Dendritic cell treated with granulocyte-macrophage colony-stimulating factor and Interleukin-4, amounts not matched to agents 40 ng/mL and 50 ng/mL, for 4 days (primary cell): ENCODE measurements at regions not wholly inside any gene's neighbourhood (a gene's known extent, or its start where the extent isn't known, plus 50 kb on each side); places are given as distances from the start of the nearest gene placed in this dataset.

Source experiments
- H3K27ac Mint-ChIP-seq: one replicate; pipeline ENCODE4 v1.8.0; 2022; ENCODE audit warnings: mild to moderate bottlenecking, mixed read lengths
- H3K27me3 Mint-ChIP-seq: one replicate; pipeline ENCODE4 v1.8.0; 2022; ENCODE audit warnings: mild to moderate bottlenecking, mixed read lengths
- H3K36me3 Mint-ChIP-seq: one replicate; pipeline ENCODE4 v1.8.0; 2022; ENCODE audit warnings: low read depth, mixed read lengths
- H3K4me1 Mint-ChIP-seq: one replicate; pipeline ENCODE4 v1.8.0; 2022; ENCODE audit warnings: low read depth, mixed read lengths
- H3K4me3 Mint-ChIP-seq: one replicate; pipeline ENCODE4 v1.8.0; 2022; ENCODE audit warnings: mild to moderate bottlenecking, moderate library complexity, mixed read lengths
- H3K9me3 Mint-ChIP-seq: one replicate; pipeline ENCODE4 v1.8.0; 2022; ENCODE audit warnings: mixed read lengths
- intact Hi-C: fragments of 100-400 bp; cut with micrococcal nuclease; formaldehyde crosslinking; loops from one replicate; pipeline ENCODE4 v1.15.0; 2022

DNA sequence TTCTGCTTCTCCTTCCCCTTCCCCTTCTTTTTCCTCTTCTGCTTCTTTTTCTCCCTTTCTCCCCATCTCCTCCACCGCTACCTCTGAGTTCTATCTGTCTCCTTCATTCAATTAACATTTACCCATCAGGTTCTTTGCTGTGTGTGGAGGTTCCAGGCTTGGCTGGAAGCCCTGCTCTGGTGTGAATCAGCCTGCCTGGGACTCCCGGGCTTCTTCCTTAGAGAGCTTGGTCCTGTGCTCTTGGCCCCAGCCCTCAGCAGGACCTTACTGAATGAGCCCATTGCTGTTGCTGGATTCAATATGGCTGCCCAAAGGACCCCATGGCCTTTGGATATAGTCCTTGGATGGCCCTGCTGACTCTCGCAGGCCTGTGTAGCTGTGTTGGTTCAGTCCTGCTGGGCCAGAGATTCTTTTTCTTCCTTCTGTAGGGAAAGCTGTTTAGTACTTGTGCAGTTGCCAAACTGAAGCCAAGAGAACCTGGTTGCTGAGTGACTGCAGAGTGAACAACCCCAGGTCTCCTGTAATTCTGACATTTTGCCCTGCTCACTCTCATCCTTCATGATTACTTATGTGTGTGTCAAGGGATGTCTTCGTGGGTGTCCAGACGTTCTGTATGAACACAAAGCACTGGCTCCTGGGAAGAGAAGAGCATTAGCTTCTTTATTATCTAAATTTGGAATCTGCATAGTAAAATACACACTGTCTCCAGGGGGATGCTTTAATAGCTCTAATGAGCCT, 81.0 kb upstream of the ZBED5 start:
- Mint-ChIP-seq H3K36me3 (no peaks in the 10 kb centered on the region), H3K27me3 (peaks cover 8% of the 10 kb centered on the region), H3K9me3 (no peaks in the 10 kb centered on the region), H3K4me1 (peaks cover 49% of the 10 kb centered on the region), H3K4me3 (no peak overlapping the region), H3K27ac (peak overlapping the region; percentile 24)
- intact Hi-C loops: no loop called here

DNA sequence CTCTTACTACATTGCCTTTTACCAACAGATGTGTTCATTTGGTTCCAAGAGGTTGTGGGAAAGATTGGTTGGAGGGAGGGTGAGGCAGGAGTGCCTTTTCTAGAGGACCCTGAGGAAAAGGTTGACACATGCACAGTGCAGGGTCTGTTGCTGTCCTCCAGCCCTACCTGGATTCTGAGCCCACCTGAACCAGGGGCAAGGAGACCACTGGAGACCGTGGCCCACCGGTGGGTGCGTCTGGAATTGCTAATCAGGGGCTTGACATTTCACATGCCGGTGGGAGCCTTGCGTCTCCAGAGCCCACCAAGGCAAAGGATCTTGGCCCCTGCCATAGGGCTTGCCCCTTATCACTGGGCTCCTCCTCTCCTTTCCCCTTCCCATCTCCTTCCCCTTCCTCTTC, 80.4 kb upstream of the ZBED5 start:
- Mint-ChIP-seq H3K27me3 (peaks cover 11% of the 10 kb centered on the region), H3K4me3 (no peak overlapping the region), H3K27ac (peak overlapping the region; percentile 24), H3K9me3 (no peaks in the 10 kb centered on the region), H3K36me3 (no peaks in the 10 kb centered on the region), H3K4me1 (peaks cover 55% of the 10 kb centered on the region)
- intact Hi-C loops: no loop called here

DNA sequence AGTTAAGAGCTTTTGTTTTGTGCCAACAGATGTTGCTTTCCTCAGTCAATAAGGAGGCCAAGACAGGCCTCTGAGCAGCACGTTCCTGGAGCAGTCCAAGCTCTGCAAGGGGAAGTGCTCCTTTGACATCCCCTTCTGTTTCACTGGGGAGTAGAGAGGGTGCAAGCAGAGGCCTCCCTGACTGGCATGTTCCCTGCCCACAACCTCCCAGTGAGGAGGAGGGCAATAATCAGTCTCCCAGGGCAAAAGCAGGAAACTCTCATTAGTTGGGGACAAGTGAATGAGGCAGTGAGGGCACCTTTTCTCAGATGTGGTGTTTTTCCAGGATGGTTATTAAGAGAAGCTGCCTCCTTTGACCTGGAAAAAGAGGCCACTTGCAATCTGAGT, 79.5 kb upstream of the ZBED5 start:
- intact Hi-C loops: no loop called here
- H3K36me3 Mint-ChIP-seq: no peaks in the 10 kb centered on the region
- H3K27me3 Mint-ChIP-seq: peaks cover 11% of the 10 kb centered on the region
- peak overlapping the region; percentile 43 for H3K27ac Mint-ChIP-seq
- H3K9me3 Mint-ChIP-seq: no peaks in the 10 kb centered on the region
- H3K4me1 Mint-ChIP-seq: peaks cover 52% of the 10 kb centered on the region
- no peak overlapping the region for H3K4me3 Mint-ChIP-seq

DNA sequence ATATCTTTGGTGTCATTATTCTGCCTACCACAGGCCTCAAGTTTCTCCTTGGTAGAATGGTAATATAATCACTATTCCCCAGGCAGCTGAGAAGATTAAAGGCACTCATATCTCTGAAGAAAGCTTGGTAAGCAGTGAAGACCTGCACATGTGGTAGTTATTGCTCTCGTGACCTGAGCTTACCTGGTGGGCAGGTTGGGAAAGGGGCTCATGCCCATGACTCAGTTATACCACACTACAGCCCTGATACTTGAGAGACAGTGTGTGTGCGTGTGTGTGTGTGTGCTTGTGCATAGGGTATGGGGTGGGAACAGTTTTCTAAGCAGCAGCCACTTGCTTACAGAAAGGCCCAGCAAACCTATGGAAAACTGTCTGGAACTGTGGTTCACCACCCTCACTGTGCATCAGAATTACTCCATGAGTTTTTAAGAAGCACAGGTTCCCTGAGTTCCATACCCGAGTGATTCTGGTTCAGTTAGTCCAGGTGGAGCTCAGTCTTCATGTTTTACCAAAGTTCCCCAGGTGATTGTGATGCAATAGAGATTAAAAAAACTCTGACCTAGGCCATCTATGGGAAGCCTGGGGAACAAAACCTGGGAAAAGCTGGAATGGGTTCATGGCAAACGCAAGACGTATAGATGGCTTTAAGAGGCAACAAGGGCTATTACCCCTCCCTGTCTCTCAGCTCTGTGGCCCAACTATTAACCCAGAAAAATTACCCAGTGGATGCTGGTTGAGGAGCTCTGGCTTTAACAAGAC, 79.0 kb upstream of the ZBED5 start:
- Mint-ChIP-seq H3K4me3 (no peak overlapping the region), H3K36me3 (peaks cover under 1% of the 10 kb centered on the region), H3K27me3 (peaks cover 11% of the 10 kb centered on the region), H3K9me3 (no peaks in the 10 kb centered on the region), H3K27ac (peak overlapping the region; percentile 43), H3K4me1 (peaks cover 57% of the 10 kb centered on the region)
- intact Hi-C loops: no loop called here

DNA sequence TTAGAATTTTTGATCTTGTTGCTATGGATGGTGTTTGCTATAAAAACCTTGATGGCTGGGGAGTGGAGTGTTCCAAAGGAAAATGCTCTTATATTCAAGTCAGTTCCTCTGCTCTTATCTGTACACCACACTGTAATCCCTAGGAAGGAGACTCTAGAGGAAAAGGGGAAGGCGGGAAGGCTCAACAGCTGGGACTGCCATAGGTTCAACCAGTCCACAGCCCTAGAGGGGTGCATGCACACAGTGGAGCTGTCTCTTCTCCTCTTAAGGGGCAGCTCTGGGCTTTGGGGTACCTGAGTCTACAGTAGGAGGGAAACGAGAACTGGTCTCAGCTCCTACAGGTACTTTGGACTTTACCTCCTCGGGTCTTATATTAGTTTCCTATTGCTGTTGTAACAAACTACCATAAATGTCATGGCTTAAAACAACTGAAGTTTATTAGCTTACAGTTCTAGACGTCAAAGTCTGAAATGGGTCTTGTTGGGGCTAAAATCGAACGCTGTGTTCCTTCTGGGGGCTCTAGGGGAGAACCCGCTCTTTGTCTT, 77.2 kb upstream of the ZBED5 start:
- H3K27me3 Mint-ChIP-seq: peaks cover 14% of the 10 kb centered on the region
- H3K27ac Mint-ChIP-seq: peak overlapping the region; percentile 72
- H3K9me3 Mint-ChIP-seq: no peaks in the 10 kb centered on the region
- peaks cover 9% of the 10 kb centered on the region for H3K36me3 Mint-ChIP-seq
- H3K4me1 Mint-ChIP-seq: peaks cover 63% of the 10 kb centered on the region
- no peak overlapping the region for H3K4me3 Mint-ChIP-seq
- intact Hi-C loops: loop anchor here (2.0 kb wide), 1 partner anchor 852 kb away; no protein-coding TSS in a partner anchor

DNA sequence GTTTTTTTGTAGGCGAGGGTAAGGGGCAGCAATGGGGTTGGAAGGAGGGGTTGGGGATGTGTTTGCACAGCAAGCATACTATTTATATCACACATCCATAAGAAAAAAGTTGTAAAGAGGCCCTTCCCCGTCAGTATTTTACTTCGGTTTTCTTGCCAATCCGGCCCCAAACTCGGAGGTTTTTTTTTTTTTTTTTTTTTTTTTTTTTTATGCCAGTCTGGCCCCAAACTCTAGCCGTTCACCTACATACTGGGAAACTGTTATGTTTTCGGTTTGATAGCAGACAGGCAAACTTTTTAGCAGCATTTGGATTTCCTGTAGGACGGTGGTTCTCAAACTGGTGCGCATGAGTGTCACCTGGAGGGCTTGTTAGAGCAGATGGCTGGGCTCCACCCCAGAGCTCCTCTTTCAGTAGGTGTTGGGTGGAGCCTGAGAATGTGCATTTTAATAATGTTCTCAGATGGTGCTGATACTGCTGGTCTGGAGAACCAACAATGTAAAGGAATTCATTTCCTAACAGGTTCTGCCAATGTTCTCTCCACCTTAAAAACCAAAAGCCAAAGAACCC, 76.5 kb upstream of the ZBED5 start:
- intact Hi-C loops: loop anchor here (2.0 to 5.0 kb wide), 5 partner anchors 43 to 852 kb away; no protein-coding TSS in a partner anchor
- Mint-ChIP-seq H3K9me3 (no peaks in the 10 kb centered on the region), H3K36me3 (peaks cover 9% of the 10 kb centered on the region), H3K4me3 (peak overlapping the region; percentile 60), H3K27ac (peak overlapping the region; percentile 72), H3K4me1 (peaks cover 63% of the 10 kb centered on the region), H3K27me3 (peaks cover 20% of the 10 kb centered on the region)

DNA sequence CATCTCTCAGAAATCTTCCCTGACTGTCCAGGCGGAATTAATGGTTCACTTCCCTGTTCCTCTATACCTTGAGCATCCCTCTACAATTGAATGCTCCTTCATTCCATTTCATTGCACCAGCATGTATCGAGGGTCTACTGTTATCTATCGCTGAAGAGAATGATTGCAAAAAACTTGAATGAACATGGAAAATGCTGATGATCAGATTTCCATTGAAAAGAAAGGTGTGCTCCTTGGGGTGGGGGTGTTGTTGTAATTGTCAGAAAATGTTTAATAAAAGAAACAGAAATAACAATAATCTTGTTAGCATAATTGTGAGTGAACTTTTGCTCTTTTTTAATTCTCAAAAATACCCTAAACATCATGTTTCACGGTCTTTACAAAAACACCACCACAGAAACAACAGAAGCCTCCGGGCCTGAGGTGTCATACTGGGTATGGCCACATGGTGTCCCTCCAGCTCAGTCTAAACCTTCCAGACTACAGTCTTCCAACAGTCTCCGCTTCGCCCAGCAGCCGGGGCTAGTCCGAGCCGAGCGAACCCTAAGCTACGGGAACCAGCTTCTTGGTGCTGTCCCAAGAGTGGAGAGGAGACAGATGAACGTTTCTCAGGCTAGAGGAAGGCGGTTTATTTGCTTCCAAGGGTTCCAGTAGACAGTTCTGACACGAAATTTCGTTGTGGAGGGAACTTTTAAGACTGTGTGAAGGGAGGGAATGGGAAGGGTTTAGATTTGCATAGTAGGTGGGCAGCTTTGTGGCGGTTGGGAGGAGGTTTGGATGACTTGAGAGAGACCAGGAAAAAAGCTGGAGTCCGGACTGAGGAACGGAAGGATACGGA, 75.8 kb upstream of the ZBED5 start:
- H3K9me3 Mint-ChIP-seq: no peaks in the 10 kb centered on the region
- H3K27ac Mint-ChIP-seq: peak overlapping the region; percentile 72
- H3K36me3 Mint-ChIP-seq: peaks cover 9% of the 10 kb centered on the region
- H3K27me3 Mint-ChIP-seq: peaks cover 22% of the 10 kb centered on the region
- intact Hi-C loops: loop anchor here (1.0 to 5.0 kb wide), 6 partner anchors 44 to 853 kb away; no protein-coding TSS in a partner anchor
- peak overlapping the region; percentile 60 for H3K4me3 Mint-ChIP-seq
- H3K4me1 Mint-ChIP-seq: peaks cover 62% of the 10 kb centered on the region

DNA sequence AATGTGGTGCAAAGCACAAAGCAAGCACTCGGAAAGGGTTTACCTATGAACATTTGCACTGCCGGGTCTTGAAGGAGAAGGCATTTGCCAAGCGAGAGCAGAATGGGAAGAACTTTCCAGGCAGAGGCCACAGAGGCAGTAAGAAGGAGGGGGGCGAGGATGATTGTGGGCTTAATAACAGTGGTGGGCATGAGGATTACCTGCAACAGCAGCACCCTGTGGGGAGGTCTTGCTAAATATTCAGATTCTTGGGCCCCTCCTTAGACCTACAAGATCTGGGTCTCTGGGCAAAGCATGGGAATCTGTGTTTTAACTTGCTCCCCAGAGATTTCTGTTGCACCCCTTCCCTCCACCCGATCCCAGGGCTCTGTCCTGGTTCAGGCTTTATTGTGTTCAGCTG, 75.1 kb upstream of the ZBED5 start:
- intact Hi-C loops: loop anchor here (1.0 to 5.0 kb wide), 5 partner anchors 44 to 141 kb away; no protein-coding TSS in a partner anchor
- H3K27ac Mint-ChIP-seq: no peak overlapping the region
- no peaks in the 10 kb centered on the region for H3K9me3 Mint-ChIP-seq
- peaks cover 56% of the 10 kb centered on the region for H3K4me1 Mint-ChIP-seq
- H3K36me3 Mint-ChIP-seq: peaks cover 9% of the 10 kb centered on the region
- no peak overlapping the region for H3K4me3 Mint-ChIP-seq
- H3K27me3 Mint-ChIP-seq: peaks cover 28% of the 10 kb centered on the region

DNA sequence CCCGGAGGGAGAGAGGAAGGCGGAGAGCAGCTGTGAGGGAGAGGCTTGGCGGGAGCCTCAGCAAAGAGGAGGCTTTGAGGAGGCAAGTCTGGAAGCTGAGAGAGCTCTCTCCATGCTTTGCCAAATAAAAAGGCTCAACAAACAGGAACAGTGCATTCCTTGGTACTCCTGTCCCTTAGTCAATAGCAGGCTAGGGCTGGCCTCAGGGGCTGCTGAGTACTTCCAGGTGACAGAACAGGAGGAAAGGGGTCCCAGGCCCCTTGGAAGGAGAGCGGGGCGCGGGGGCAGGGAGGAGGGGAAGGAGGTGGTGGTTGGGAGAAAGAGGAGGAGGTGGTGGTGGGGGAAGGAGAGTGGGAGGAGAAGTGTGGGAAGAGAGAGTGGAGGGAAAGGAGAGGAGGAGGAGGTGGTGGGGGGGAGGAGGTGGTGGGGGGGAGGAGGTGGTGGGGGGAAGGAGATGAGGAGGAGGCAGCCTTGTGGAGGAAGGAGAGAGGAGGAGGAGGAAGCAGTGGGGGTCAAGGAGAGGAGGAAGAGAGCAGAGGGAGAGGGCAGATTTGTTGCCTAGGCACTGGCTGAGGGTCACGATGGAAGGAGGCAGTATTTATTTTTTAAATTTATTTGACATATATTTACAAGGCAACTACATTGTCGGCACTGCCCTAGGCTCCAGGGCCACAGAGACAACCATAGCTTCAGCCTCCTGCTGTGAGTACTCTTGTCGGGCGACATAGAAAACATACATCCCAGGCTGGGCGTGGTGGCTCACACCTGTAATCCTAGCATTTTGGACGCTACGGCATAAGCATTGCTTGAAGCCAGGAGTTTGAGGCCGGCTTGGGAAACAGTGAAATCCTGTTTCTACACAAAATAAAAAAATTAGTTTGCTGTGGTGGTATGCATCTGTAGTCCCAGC, 74.2 kb upstream of the ZBED5 start:
- Mint-ChIP-seq H3K27me3 (peaks cover 32% of the 10 kb centered on the region), H3K4me3 (peak overlapping the region; percentile 97), H3K36me3 (peaks cover 9% of the 10 kb centered on the region), H3K9me3 (no peaks in the 10 kb centered on the region), H3K4me1 (peaks cover 46% of the 10 kb centered on the region), H3K27ac (peak overlapping the region; percentile 97)
- intact Hi-C loops: loop anchor here (1.0 to 5.0 kb wide), 5 partner anchors 45 to 140 kb away; partner anchors contain the start of gene ZBED5

DNA sequence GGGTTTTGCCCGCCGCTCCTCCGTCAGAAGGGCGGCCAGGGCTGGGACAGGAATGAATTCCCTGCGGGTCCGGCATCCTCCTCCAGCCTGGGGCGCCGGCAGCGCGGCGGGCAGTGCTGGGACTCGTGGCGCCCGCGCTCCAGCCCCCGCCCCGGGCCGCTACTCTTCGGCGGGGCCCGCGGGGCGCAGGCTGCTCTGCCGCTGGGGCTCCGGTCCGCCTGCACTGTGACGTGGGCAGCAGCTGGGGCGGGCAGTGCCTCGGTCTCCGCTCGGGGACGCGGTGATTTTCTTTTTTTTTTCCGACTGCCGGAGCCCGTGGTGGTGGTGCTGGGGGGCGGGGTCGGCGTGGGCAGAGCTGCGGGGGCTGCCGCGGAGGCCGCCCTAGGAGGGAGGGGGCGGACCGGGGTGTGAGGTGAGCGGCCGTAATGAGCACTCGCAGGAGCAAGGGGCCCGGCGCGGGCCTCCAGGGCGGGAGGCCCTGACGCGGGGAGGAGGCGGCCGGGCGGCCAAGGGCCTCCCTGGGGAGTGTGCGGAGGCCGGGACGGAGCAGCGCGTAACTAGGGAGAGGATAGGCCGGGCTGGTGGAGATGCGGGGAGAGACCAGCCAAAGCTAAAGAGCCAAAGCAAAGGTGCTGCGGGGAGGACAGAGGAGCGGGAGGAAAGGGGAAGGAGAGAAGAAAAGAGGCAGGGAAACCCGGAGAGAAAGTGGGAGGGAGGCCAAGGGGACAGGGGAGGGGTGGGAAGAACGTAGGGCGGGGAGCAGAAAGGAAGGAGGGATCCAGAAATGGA, 73.3 kb upstream of the ZBED5 start:
- Mint-ChIP-seq H3K4me3 (peak overlapping the region; percentile 97), H3K27me3 (peaks cover 32% of the 10 kb centered on the region), H3K9me3 (no peaks in the 10 kb centered on the region), H3K27ac (peak overlapping the region; percentile 97), H3K4me1 (peaks cover 45% of the 10 kb centered on the region), H3K36me3 (peaks cover 9% of the 10 kb centered on the region)
- intact Hi-C loops: loop anchor here (1.0 to 5.0 kb wide), 5 partner anchors 46 to 139 kb away; partner anchors contain the start of gene ZBED5

DNA sequence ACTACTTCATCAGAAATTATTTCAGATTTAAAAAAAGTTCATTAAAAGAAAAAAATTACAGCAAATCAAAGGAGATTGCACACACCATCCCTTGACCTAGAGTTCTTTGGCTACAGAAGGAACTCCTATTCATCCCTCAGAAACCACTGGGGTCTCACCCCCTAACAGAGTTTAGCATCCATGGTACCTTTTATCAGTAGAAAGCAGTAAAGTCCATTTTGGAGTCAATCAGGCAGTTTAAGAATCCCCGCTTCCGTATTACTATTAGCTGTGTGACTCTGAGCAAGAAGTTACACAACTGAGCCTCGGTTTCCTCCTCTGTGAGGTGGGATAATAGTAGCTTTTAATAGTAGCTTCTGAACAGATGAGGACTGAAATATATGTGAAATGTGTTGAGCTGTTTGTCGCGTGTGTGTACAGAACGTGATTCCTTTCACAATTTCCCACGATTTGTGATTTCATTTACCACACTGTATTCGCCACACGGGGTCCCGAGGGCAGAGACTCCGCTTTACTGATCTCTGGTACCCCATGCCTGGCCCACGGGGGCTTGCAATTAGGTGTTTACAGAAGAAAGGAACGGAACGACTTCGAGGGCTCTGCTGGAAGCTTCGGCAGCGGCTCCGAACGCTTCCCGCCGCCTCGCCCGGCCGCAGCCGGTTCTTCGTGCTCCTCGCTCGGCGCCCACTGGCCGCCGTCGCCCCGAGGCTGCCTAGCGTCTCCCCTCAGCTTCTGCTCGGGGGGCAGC, 72.5 kb upstream of the ZBED5 start:
- no peaks in the 10 kb centered on the region for H3K9me3 Mint-ChIP-seq
- H3K4me3 Mint-ChIP-seq: peak overlapping the region; percentile 97
- intact Hi-C loops: loop anchor here (5.0 kb wide), 4 partner anchors 47 to 138 kb away; no protein-coding TSS in a partner anchor
- peaks cover 30% of the 10 kb centered on the region for H3K27me3 Mint-ChIP-seq
- peaks cover 9% of the 10 kb centered on the region for H3K36me3 Mint-ChIP-seq
- peak overlapping the region; percentile 97 for H3K27ac Mint-ChIP-seq
- peaks cover 40% of the 10 kb centered on the region for H3K4me1 Mint-ChIP-seq
